ENCODE measurements at regions not wholly inside any gene's neighbourhood (a gene's known extent, or its start where the extent isn't known, plus 50 kb on each side); places are given as distances from the start of the nearest gene placed in this dataset.
A peak's percentile ranks its signal among the peaks of the same experiment; 100 is the strongest.
"Not testable (repeated sequence)": the region's sequence is repeated elsewhere in the genome, so short reads cannot be mapped to it uniquely, and the experiment has no call there.

DNA sequence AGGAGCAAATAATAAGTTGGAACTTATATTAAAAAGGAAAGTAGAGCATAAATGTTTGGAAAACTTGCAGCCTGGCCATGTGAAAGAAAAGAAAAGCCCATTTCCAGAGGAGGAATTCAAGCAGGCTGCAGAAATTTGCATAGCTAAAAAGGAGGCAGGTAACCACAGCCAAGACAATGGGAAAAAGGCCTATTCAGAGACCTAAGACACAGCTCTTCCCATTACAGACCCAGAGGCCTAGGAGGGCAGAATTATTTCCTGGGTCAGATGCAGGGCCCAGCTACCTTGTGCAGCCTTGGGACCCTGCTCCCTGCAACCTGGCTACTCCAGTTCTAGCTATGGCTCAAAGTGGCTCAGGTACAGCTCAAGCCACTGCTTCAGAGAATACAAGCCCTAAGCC lies 234.6 kb upstream of the BCHE start:
- no peak for DNase-seq (ENCODE audit: low spot score)

DNA sequence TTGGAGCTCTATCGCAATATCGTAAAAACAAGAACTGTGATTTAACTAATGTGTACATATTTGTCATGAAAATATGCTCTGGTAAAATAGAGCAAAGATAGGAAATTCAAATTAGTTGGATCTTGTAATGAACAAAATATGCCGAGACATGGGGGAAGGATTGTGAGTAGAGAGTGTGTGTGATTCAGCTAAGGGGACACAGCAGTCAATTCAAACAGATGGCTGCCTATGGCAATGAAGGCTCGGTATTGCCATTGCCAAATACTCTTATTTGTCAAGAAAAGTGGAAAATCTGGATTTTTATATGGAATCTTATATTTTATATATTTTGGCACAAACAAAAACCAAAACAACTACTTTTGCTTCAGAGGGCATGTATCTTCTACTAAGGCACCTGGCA lies 227.3 kb upstream of the BCHE start:
- no peak for DNase-seq (ENCODE audit: low spot score)

DNA sequence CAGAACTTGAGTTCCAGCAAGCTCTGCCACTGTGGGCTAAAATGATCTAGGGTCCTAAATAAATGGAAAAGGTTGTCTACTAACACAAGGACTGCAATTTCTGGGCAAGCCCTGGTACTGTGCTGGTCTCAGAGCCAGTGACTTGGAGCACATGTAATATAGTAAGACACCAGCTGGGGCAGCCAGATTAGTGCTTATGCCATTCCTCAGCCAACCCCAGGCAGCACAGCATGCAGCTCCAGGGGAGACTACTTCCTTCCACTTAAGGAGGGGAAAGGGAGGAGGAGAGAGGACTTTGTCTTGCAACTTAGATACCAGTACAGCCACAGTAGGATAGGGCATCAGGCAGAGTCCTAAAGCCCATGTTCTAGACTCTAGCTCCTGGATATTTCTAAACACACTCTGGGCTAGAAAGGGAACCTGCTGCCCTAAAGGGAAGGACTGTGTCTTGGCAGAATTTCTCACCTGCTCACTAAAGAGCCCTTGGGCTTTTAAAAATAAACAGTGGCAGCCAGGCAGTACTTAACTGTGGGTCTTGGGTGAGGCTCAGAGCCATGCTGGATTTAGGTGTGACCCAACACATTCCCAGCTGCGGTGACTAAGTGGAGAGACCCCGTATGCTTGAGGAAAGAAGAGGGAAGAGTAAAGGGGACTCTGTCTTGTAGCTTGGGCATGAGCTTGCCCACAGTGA lies 223.7 kb upstream of the BCHE start:
- no peak for DNase-seq (ENCODE audit: low spot score)

DNA sequence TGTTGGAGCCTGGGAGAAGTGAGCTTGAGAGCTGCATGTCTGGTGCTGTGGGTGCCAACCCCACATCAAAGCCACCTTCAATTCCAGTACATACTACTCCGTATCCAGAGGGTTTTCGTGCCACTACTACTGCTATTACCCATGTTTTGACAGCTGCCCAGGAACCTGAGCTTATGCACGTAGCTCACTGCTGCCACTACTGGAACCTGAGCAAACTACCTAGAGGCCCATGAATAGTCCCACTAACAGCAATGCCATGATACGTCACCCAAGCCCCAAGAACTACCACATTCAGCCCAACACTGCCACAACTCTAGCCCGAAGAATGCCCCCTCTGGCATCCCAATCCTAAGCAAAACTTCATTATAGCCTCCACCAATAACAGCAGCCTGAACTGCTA lies 215.2 kb upstream of the BCHE start:
- no peak for DNase-seq (ENCODE audit: low spot score)

DNA sequence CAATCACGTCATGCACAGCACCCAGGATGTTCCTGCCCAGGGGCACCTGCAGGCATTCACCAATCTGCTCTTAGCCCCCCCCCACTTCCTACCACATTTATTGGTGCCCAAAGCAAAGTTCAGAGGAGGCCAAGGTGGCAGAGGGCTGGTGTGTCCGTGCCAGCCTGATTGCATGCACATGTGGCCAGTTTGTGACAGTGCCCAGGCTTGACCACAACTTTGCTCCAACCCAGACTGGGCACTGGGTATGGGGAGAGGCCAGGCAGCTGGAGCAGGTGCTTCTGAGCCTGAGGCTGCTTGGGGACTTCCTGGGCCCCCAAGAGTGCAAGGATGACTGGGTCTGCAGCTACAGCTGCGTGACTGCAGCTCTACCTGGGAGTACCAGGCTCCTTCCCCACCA lies 192.3 kb upstream of the BCHE start:
- DNase-seq (ENCODE audit: low spot score): no peak

DNA sequence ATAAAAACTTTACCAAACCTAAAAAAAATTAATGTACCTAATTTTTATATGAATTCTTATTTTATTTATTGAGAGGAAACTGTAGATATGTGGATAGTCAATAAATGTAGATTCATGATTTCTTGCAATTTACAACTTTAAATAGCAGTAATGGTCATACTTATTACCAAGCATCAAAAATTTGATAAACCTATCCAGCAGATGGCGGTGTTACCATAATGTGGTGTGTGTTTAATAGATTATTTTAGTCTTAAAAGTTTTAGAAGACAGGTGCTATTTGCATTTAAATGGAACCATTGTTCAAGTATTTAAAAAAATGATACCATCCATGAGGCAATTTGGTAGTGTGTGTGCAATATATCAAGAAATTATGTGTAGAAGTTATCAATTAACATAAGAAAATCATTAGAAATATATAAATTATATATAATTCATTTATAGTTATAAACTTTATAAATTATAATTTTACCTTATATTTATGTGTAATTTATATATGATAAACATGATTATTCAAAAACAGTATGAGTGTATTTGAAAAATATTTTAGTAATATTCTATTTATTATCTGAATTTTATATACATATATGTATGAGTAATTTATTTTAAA lies 176.0 kb upstream of the BCHE start:
- peak; percentile 61 for DNase-seq (ENCODE audit: low spot score)

DNA sequence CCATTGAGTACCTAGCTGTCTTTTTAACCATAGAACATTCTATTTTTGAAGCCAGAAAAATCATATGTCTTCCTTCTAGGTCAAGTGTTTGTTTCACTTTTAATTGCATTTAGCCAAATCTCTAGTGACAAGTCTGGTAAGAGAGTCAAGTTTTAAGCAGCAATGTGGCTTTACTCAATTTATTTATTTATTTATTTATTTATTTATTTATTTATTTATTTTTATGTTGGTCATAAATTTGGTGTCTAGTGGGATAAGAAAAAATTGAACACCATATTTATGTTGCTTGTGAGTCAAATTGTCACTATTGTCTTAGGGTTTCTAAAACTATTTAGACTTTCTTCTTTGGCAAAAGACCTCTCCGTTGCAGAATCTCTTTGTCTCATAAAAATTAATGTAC lies 174.5 kb upstream of the BCHE start:
- DNase-seq (ENCODE audit: low spot score): no peak

DNA sequence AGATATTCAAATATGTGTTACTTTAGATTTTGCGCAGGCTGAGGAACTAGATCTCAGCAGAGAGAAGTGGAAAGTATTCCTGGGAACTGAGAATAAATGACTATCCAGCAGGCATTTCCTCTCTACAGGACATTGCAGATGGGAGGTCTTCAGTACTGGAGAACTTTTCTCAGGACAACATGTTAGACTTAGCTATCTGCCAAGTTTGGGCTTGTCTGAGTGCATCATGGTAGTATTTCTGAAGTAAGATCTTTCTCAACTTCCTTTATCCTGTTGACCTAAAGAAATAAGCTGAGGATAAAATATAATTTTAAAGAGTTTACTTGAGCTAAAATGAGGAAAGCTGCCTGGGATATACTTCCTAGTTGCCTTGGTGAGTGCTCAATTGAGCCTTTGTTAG lies 167.9 kb upstream of the BCHE start:
- no peak for DNase-seq (ENCODE audit: low spot score)

DNA sequence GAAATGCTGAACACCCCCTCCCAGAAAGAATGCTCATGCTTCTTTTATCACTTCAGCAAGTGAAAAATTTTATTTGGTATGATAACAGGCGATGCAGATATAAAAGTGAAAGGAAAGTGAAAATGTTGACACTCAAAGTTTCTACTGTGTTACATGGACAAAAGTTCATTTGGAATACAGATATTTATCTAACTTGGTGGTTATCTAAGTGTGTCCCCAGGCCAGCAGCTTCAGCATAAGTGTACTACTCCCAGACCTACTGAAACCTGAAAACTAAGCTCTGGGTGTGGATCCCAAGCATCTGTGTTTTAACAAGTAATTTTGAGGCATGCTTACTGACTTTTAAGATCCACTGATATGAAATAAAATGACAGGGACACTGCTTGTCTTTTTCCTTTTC lies 157.1 kb upstream of the BCHE start:
- no peak for DNase-seq (ENCODE audit: low spot score)

DNA sequence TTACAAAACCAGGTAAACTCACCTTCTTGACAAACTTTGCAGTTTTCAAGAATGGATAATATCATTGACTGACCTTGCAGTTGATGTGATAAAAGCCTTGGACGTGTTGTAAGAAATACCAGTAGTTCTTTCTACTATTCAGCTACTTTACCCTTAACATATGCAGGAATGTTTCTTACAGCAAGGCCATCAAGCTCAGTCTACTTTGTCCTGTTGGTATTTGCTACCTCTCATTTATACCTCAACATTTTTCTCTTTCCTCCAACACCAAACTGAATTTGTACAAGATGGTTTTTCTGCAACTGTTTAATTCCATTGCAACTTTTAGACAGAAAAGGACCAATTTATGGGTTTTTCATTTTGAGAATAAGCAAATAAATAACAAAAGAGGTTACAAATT lies 147.4 kb upstream of the BCHE start:
- no peak for DNase-seq (ENCODE audit: low spot score)

DNA sequence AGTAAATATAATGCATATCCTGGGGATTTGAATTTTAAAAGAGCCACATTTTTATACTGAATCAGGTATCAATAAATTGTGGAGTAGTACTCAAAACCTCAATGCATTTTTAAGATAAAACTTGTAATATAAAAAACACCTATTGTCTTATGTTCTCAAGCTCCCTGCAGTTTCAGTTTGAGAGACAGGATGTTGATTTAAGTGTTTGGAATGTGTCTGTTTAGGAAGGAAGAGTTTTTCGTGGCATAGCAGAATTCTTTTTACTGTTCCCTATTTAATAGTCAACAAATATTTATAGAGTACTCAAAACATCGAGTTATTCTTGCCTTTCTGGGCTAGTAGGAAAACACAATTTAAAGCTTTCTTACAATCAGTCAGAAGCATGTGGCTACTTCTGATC lies 146.1 kb upstream of the BCHE start:
- DNase-seq (ENCODE audit: low spot score): peak; percentile 18

DNA sequence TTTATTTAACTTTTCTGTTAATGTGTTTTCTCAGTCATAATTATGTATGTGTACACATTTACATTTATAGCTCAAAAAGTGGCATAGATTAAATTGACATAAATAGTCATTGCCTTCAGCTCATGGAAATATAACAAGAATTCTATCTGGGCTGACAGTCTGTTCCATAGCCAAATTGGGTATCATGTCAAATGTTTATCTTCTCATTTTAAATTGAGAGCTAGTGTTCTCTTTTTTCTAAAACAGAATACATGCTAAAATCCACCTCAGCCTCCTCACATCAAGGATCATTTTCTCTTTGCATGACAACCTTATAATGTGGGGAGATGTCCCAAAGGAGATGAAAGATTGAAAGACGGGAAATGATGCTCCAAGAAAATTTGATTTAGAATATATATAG lies 144.1 kb upstream of the BCHE start:
- DNase-seq (ENCODE audit: low spot score): no peak

DNA sequence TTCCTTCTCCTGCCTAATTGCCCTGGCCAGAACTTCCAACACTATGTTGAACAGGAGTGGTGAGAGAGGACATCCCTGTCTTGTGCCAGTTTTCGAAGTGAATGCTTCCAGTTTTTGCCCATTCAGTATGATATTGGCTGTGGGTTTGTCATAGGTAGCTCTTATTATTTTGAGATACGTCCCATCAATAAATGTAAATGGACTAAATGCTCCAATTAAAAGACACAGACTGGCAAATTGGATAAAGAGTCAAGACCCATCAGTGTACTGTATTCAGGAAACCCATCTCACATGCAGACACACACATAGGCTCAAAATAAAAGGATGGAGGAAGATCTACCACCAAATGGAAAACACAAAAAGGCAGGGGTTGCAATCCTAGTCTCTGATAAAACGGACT lies 123.6 kb upstream of the BCHE start:
- DNase-seq (ENCODE audit: low spot score): not testable (repeated sequence)

DNA sequence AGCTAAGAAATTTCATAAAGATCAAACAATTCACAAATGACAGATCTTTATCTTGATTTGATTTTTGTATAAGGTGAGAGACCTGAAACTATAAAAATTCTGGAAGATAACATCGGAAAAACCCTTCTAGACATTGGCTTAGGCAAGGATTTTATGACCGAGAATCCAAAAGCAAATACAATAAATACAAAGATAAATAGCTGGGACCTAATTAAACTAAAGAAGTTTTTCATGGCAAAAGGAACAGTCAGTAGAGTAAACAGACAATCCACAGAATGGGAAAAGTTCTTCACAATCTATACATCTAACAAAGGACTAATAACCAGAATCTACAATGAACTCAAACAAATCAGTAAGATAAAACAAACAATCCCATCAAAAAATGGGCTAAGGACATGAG lies 116.9 kb upstream of the BCHE start:
- no peak for DNase-seq (ENCODE audit: low spot score)

DNA sequence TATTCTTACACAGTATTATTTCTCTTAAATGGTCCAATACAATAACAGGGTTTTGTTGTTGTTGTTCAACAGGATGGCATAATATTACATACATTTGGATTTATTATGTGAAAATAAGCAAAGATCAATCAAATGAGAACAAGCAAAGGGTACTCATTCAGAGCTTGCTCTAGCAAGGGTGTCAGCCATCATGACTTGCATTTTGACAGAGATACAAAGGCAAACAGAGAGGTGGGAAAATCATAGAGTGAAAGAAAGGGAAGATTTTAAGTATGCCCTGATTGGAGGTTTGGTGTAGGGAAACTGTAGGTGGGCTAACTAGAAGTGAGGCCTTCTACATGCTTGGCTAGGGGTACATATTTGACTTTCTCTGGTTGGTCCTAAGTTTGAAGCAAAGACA lies 109.1 kb upstream of the BCHE start:
- DNase-seq (ENCODE audit: low spot score): no peak

DNA sequence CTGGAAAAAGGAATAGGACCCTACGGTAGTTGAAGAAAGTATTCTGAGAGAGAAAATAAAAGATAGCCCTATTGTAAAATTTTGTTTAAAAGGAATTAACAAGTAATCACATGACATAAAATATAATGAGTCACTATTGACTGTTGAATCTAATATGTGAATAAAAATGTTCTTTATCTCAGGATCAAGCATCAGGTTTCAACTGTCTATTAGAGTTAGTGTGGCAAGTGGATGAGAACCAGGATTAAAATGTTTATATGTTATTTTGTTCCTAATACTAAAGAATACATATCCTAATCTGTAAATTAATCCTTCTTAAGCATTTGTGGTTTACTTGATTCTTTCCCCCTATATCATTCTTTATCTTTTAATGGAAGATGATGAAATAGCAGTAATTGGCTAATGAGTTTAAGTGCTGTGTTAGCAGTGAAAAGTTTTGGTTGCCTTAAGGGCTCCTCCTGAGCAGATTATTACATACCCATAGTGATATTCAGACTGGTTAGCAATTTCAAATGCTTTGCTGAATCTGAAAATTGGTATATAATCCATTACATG lies 101.8 kb upstream of the BCHE start:
- DNase-seq (ENCODE audit: low spot score): no peak

DNA sequence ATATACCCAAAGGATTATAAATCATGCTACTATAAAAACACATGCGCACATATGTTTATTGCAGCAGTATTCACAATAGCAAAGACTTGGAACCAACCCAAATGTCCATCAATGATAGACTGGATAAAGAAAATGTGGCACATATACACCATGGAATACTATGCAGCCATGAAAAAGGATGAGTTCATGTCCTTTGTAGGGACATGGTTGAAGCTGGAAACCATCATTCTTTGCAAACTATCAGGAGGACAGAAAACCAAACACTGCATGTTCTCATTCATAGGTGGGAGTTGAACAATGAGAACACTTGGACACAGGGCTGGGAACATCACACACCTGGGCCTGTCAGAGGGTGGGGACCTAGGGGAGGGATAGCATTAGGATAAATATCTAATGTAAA lies 98.9 kb upstream of the BCHE start:
- DNase-seq (ENCODE audit: low spot score): not testable (repeated sequence)

DNA sequence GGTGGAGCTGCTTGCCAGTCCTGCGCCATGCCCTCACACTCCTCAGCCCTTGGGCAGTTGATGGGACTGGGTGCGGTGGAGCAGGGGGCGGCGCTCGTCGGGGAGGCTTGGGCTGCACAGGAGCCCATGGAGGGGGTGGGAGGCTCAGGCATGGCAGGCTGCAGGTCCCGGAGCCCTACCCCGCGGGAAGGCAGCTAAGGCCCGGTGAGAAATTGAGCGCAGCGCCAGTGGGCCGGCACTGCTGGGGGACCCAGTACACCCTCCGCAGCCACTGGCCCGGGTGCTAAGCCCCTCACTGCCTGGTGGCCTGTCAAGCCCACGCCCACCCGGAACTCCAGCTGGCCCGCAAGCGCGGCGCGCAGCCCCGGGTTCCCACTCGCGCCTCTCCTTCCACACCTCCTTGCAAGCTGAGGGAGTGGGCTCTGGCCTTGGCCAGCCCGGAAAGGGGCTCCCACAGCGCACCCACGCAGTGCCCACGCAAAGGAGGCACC lies 87.1 kb upstream of the BCHE start:
- not testable (repeated sequence) for DNase-seq (ENCODE audit: low spot score)

DNA sequence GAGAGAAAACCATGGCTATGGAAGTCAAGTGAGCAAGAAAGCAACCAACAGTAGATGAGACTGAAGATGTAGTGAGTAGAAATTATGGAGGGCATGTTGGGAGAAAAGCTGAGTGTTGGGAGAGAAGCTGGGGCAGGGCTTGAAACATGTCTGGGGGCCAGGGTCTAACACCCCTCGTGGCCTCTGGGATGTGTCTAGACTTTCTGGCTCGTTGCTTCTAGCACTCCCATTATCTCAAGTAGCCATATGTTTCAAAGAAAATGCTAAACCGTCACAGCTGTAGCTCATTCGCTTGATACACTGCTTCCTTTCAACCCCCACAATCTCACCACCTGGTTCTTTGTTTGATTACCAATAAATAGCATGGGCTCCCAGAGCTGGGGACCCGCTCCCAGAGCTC lies 83.8 kb upstream of the BCHE start:
- no peak for DNase-seq (ENCODE audit: low spot score)

DNA sequence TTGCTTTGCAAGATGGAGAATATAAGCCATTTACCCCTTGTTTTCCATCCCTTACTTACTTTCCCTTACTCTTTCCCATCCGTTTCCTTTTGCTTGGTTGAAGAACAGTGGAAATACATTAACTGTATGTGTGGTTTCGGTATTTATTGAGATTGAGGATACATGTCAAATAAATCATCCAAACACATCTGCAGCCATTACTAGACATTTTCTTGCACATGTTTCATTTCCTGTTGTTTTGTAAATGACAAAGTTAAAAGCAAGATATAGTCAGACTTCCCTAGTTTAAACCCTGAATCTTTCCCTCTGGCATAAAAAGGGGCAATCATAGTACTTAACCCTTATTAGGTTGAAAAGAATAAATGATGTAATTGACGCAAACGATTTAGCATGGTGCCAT lies 82.1 kb upstream of the BCHE start:
- no peak for DNase-seq (ENCODE audit: low spot score)

DNA sequence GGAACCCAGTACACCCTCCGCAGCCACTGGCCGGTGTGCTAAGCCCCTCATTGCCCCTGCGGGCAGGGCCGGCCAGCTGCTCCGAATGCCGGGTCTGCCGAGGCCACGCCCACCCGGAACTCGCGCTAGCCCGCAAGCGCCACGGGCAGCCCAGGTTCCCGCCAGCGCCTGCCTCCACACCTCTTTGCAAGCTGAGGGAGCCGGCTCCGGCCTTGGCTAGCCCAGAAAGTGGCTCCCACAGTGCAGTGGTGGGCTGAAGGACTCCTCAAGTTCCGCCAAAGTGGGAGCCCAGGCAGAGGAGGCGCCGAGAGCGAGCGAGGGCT lies 81.4 kb upstream of the BCHE start:
- DNase-seq (ENCODE audit: low spot score): no peak

DNA sequence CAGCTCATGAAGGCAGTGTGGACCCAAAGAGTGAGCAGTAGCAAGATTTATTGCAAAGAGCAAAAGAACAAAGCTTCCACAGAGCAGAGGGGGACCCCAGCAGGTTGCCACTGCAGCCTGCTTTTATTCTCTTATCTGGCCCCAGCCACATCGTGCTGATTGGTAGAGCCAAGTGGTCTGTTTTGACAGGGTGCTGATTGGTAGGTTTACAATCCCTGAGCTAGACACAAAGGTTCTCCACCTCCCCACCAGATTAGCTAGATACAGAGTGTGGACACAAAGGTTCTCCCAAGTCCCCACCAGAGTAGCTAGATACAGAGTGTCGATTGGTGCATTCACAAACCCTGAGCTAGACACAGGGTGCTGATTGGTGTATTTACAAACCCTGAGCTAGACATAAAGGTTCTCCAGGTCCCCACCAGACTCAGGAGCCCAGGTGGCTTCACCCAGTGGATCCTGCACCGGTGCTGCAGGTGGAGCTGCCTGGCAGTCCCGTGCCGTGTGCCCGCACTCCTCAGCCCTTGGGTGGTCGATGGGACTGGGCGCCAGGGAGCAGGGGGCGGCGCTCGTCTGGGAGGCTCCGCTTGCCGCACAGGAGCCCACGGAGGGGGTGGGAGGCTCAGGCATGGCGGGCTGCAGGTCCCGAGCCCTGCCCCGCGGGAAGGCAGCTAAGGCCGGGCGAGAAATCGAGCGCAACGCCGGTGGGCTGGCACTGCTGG lies 80.9 kb upstream of the BCHE start:
- not testable (repeated sequence) for DNase-seq (ENCODE audit: low spot score)

DNA sequence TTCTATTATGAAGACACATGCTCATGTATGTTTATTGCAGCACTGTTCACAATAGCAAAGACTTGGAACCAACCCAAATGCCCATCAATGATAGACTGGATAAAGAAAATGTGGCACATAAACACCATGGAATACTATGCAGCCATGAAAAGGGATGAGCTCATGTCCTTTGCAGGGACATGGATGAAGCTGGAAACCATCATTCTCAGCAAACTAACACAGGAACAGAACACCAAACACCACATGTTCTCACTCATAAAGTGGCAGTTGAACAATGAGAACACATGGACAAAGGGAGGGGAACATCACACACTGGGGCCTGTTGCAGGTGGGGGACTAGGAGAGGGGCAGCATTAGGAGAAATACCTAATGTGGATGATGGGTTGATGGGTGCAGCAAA lies 77.9 kb upstream of the BCHE start:
- DNase-seq (ENCODE audit: low spot score): not testable (repeated sequence)
